Stimulated activated CD4-positive, alpha-beta T cell treated with anti-CD3 and anti-CD28 coated beads, Interleukin-2, amount 100 ng/mL, for 4 hours (primary cell): ENCODE measurements at regions not wholly inside any gene's neighbourhood (a gene's known extent, or its start where the extent isn't known, plus 50 kb on each side); places are given as distances from the start of the nearest gene placed in this dataset.

Experiments used
- DNase-seq: peaks from one replicate; pipeline ENCODE4 v3.0.0-alpha.2; 2020; ENCODE audit warnings: low read depth

GRCh38 chr16:85173981-85174751 lies 61.9 kb upstream of the CIBAR2 start:
- DNase-seq = no peak

DNA sequence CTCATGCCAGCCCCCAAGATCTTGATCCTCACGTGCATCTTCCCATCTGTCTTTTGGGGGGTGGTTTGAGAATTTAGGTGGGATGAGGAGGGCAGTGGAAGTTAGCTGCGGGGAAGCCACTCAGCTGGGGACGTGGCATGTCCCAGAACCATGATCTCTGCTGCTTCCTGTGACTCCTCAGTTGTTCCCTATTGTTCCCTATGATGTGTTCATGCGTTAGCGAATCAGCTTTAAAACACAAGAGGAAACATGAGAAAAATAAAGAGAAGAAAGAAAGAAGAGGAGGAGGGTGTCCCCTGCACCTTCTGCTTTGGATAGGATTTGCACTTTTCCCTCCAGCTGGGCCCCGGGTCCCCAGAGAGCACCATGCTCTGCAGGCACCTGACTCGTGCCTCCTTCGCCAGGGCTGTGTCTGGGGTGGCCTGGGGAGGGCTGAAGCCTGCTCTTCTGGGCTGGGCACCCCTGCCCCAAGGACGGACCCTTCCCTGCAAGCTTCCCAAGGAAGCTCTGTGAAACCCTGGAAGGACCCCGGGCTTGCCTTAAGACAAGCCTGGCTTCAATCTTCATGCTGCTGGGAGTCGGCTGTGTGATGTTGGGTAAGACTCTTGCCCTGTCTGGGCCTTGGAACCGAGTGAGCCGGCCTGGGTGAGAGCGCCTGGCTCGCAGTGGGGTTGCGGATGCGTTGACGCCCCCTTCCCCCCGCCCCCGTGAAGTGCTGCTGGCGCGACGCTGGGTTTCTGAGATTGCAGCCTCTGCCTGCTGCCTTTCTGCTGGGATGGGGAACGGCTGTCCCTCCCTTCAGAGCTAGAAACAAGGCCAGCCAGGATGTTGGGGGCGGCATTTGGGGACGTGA lies 62.8 kb upstream of the CIBAR2 start:
- DNase-seq = no peak

DNA sequence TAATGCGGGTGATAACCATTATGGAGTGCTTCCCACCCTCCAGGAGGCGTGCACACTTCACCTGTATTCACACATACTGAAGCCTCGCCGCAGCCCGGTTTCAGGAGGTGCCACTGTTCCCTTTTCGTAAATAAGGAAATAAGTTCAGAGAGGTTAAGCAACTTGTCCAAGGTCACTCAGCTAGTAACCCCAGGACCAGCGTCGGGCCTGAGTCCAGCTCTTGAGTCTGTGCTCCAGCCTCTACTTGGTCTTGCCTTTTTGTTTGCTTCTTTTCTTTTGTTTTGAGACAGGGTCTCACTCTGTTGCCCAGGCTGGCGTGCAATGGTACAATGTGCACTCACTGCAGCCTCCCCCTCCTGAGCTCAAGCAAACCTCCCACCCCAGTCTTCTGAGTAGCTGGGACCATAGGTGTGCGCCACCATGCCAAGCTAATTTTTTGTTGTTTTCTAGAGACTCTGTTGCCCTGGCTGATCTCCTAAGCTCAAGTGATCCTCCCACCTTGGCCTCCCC lies 63.5 kb upstream of the CIBAR2 start:
- DNase-seq = no peak

DNA sequence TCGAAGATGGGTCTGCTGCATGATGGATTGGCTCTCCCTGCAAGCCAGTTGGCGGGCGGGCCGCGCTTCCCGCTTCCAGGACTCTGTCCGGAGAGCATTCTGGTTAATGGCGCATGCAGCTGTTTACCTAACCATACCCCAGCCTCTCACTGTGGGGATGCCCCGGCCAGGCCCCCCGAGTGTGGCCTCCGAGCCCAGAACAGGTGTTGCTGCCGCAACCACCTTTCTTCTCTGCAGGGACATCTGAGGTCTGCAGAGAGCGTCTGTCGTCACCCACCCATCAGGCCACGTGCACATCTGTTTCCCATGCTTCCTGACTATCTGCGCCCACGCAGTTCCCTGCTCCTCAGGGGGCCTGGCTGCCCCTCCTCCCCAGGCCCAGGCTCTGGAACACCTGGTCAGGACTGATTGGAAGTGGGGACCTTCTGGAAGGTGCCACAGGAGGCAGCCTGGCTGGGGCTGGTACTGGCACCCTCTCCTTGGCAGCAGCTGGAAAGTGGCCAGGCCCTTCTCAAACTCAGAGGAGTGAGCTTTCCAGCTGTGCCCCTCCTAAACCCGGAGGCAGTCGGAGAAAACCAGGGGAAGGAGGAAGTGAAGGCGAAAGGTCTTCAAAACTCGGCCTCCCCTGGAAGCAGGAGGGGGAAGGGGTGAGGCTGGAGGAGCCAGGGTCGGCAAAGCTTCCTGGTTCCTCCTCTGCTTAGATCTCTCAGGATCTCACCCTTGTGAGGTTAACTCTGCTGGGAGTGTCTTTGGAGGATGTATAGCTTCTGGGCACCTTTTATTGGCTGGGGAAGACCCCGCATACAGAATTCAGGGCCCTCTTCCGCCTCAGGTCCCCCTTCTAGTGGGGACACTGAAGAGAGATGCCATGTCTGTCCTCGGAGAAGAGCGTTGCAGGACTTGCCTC lies 64.5 kb upstream of the CIBAR2 start:
- no peak for DNase-seq

DNA sequence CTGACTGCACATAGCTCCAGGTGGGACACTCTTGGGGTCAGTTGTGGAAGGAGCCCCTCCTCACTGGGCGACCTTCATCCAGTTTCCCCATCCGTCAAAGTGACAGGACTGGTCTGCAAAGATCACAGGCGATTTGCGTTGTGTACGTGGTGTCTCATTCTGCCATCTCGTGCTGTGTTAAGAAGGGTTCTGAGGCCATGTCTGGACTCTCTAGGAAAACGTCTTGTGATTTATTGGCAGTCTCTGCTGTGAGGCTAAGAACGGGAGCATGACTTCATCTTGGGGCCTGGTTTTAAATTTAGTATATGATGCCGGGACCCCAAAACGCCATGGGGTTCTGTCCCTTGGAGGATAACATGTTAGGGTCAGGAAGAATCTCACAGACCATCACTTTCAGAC lies 65.2 kb upstream of the CIBAR2 start:
- DNase-seq = no peak

- no peak for DNase-seq
Observed at GRCh38 chr16:85178006-85178591, 65.8 kb upstream of the CIBAR2 start.

DNA sequence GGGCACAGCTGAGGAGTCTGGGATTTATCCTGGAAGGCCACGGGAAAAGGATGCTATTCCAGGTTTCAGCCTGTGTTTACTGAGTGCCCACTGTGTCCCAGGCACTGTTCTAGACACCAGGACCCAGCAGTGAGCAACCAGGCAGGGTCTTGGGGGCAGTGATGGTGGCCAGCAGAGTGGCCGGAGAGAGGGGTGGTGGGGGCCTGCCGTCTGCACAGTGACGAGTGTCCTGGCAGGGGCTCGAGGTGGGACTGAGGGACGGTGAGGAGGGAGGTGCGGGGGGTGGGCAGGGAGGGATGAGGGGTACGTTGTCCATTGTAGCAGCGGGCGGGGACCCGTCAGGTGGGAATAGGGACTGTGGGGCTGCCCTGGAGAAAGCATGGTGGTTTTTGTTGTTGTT lies 66.3 kb upstream of the CIBAR2 start:
- no peak for DNase-seq

- DNase-seq = no peak
Observed at GRCh38 chr16:85179344-85180046, 67.2 kb upstream of the CIBAR2 start.

GRCh38 chr16:85180047-85180826 lies 68.0 kb upstream of the CIBAR2 start:
- no peak for DNase-seq

- DNase-seq = no peak
Observed at GRCh38 chr16:85180827-85181738, 68.8 kb upstream of the CIBAR2 start.

- DNase-seq = no peak
Observed at GRCh38 chr16:85181739-85182129, 69.5 kb upstream of the CIBAR2 start.

DNA sequence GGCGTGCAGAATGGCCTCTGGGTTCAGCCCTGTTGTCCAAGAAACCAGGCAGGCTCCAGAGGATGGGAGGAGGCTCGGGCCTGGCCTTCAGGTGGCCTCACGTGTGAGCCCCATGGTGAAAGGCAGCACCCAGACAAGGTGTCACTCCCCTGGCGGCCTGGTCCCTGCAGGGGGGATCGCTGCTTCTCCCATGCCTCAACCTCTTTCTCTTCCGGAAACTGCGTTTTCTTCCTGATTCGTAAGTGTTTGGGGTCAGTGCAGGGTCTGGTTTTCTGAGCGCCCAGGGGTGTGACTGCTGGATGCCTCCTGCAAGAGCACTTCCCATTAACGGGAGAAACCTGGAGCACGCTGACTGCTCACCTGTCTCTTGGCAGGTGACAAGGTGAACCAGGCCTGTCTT lies 70.0 kb upstream of the CIBAR2 start:
- no peak for DNase-seq

GRCh38 chr16:85182774-85183173 lies 70.5 kb upstream of the CIBAR2 start:
- DNase-seq = no peak

DNA sequence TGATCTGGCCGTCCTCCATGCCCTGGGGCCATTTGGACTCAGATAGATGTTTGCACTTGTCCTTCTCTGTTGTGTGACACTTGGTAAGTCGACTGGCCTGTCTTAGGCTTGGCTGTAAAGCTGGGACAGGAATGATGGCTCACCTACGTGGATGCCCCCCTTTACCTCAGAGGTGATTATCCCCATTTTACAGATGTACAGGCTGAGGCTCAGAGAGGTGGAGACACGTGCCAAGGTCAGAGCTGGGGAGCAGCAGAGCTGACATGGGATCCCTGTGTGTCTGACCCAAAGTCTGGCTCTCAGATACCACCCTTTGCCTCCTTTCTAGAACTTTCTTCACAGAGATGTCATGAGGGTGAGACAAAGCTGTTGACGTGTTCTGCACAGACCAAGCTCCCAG lies 71.3 kb upstream of the CIBAR2 start:
- no peak for DNase-seq

GRCh38 chr16:85184404-85184803 lies 72.1 kb upstream of the CIBAR2 start:
- no peak for DNase-seq

- no peak for DNase-seq
Observed at GRCh38 chr16:85185303-85186100, 73.2 kb upstream of the CIBAR2 start.

- no peak for DNase-seq
Observed at GRCh38 chr16:85187002-85187401, 74.7 kb upstream of the CIBAR2 start.

- DNase-seq = no peak
Observed at GRCh38 chr16:85187447-85187846, 75.2 kb upstream of the CIBAR2 start.
